ENCODE measurements at regions not wholly inside any gene's neighbourhood (a gene's known extent, or its start where the extent isn't known, plus 50 kb on each side); places are given as distances from the start of the nearest gene placed in this dataset.

GRCh38 chr6:95698271-95698670 lies 120.9 kb downstream of the MANEA start:
- no peak for TF ChIP-seq CTCF (IDR thresholded peaks at IDR 0.05)

GRCh38 chr6:95723638-95724037 lies 146.3 kb downstream of the MANEA start:
- Histone ChIP-seq H3K4me3 (no peak overlapping the region), H3K9me3 (peaks cover 0 to 19% (median 0%) of the 10 kb centered on the region in 12 donors), H3K36me3 (no peaks in the 10 kb centered on the region), H3K27ac (no peak overlapping the region), H3K27me3 (no peaks in the 10 kb centered on the region), H3K4me1 (no peaks in the 10 kb centered on the region)
- DNase-seq (no peak), ATAC-seq (no peak)
- intact Hi-C loops (cut with DNase I) = no loop called here
- TF ChIP-seq POLR2A (IDR thresholded peaks at IDR 0.05) (no peak), CTCF (IDR thresholded peaks at IDR 0.05) (no peak)
- 47 to 51% (median 48%) methylated on average over 2 of the region's 2 CpGs for WGBS, 4 donors

More at GRCh38 chr6:95698271-95698670, 120.9 kb downstream of the MANEA start:
- Histone ChIP-seq H3K36me3 (no peaks in the 10 kb centered on the region), H3K9me3 (no peaks in the 10 kb centered on the region), H3K4me3 (no peak overlapping the region), H3K27me3 (no peaks in the 10 kb centered on the region), H3K4me1 (no peaks in the 10 kb centered on the region), H3K27ac (no peak overlapping the region)
- DNase-seq = no peak
- WGBS, 4 donors = 0% methylated on average over 1 of the region's 1 CpG
- no peak for ATAC-seq
- intact Hi-C loops (cut with DNase I) = no loop called here

GRCh38 chr6:95725344-95725743 lies 148.0 kb downstream of the MANEA start:
- TF ChIP-seq POLR2A (IDR thresholded peaks at IDR 0.05) (no peak), CTCF (IDR thresholded peaks at IDR 0.05) (no peak)
- DNase-seq = no peak
- intact Hi-C loops (cut with DNase I) = no loop called here
- no peak for ATAC-seq
- Histone ChIP-seq H3K4me1 (no peaks in the 10 kb centered on the region), H3K27ac (no peak overlapping the region), H3K4me3 (no peak overlapping the region), H3K9me3 (peaks cover 0 to 19% (median 0%) of the 10 kb centered on the region in 12 donors), H3K36me3 (no peaks in the 10 kb centered on the region), H3K27me3 (no peaks in the 10 kb centered on the region)
- 55 to 68% (median 56%) methylated on average over 2 of the region's 2 CpGs for WGBS, 4 donors

GRCh38 chr6:95740157-95740556 lies 162.8 kb downstream of the MANEA start:
- ATAC-seq (no peak), DNase-seq (no peak)
- TF ChIP-seq CTCF (IDR thresholded peaks at IDR 0.05) = no peak
- no peak for TF ChIP-seq POLR2A (IDR thresholded peaks at IDR 0.05)
- intact Hi-C loops (cut with DNase I) = no loop called here
- 79 to 92% (median 83%) methylated on average over 1 of the region's 1 CpG for WGBS, 4 donors
- H3K9me3 ChIP-seq = no peaks in the 10 kb centered on the region
- no peak overlapping the region for H3K27ac ChIP-seq
- no peak overlapping the region for H3K4me3 ChIP-seq
- no peaks in the 10 kb centered on the region for H3K27me3 ChIP-seq
- H3K4me1 ChIP-seq = no peaks in the 10 kb centered on the region
- H3K36me3 ChIP-seq = no peaks in the 10 kb centered on the region

Measured in heart left ventricle (tissue), 16 donors.